ENCODE measurements at regions not wholly inside any gene's neighbourhood (a gene's known extent, or its start where the extent isn't known, plus 50 kb on each side); places are given as distances from the start of the nearest gene placed in this dataset.

GRCh38 chr5:158080112-158080511, 221.2 kb upstream of the CLINT1 start:
- DNase-seq, result no peak

GRCh38 chr5:158079097-158079496, 220.2 kb upstream of the CLINT1 start:
- no peak for DNase-seq

GRCh38 chr5:158074992-158075769, 216.2 kb upstream of the CLINT1 start:
- peak; percentile 1 for DNase-seq

GRCh38 chr5:158074597-158074991, 215.6 kb upstream of the CLINT1 start:
- DNase-seq, result no peak

GRCh38 chr5:158070859-158071258, 211.9 kb upstream of the CLINT1 start:
- no peak for DNase-seq

- DNase-seq, result no peak
Observed at GRCh38 chr5:158069838-158070237, 210.9 kb upstream of the CLINT1 start.

- no peak for DNase-seq
Observed at GRCh38 chr5:158068964-158069363, 210.0 kb upstream of the CLINT1 start.

GRCh38 chr5:158066076-158066475, 207.1 kb upstream of the CLINT1 start:
- DNase-seq, result no peak

- DNase-seq, result no peak
Observed at GRCh38 chr5:158064334-158065123, 205.6 kb upstream of the CLINT1 start.

- DNase-seq, result no peak
Observed at GRCh38 chr5:158063052-158063451, 204.1 kb upstream of the CLINT1 start.

- no peak for DNase-seq
Observed at GRCh38 chr5:158061451-158061850, 202.5 kb upstream of the CLINT1 start.

GRCh38 chr5:158060212-158060611, 201.3 kb upstream of the CLINT1 start:
- DNase-seq, result no peak

- no peak for DNase-seq
Observed at GRCh38 chr5:158058208-158059120, 199.5 kb upstream of the CLINT1 start.

GRCh38 chr5:158056130-158056825, 197.3 kb upstream of the CLINT1 start:
- no peak for DNase-seq

GRCh38 chr5:158055111-158055501, 196.2 kb upstream of the CLINT1 start:
- no peak for DNase-seq

- no peak for DNase-seq
Observed at GRCh38 chr5:158054223-158055110, 195.5 kb upstream of the CLINT1 start.

- DNase-seq, result no peak
Observed at GRCh38 chr5:158051036-158051435, 192.1 kb upstream of the CLINT1 start.

GRCh38 chr5:158050421-158050820, 191.5 kb upstream of the CLINT1 start:
- no peak for DNase-seq

GRCh38 chr5:158049459-158049858, 190.5 kb upstream of the CLINT1 start:
- DNase-seq, result no peak

- DNase-seq, result no peak
Observed at GRCh38 chr5:158045696-158046095, 186.8 kb upstream of the CLINT1 start.

GRCh38 chr5:158039911-158040347, 181.0 kb upstream of the CLINT1 start:
- no peak for DNase-seq
